EL (cell line): ENCODE measurements at regions not wholly inside any gene's neighbourhood (a gene's known extent, or its start where the extent isn't known, plus 50 kb on each side); places are given as distances from the start of the nearest gene placed in this dataset.

Experiments
- DNase-seq: peaks from one replicate; pipeline ENCODE4 v3.0.0-alpha.2; 2016

DNA sequence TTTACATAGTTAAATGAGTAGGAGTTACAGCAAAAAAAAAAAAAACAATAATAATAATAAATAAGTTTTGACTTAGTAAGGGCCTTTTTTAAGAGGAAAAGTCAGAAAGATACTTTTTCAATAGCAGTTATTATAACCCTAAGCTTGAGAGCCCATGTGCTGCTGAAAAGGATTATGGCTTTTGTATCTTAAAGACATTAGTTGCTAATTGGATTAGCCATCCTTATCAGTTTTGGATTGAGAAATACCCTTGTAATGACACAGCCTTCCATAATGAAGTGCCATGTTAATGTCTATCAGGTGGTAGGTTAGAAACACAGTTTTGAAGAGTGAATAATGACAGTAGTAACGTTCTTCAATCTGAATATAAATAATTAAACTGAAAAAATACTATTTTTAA lies 554.0 kb downstream of the RIT2 start:
- DNase-seq = no peak

DNA sequence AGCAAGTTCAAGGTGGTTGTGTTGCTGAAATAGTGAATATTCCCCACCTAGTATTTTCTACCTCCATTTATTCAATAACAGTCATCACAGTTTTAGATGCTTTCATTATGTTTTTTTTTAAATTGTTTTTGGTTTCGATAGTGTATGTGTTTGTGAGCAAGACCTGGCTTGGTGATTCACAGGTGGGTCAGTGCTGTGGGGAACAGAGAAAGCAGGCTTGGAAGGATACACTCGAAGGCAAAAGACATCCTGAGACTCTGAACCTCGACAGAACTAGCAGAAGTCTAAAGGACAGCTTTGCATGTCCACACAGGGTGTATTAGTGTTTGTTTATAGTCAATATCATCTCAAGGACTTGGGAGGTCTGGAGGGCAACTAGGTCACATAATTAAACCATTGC lies 551.5 kb downstream of the RIT2 start:
- no peak for DNase-seq

DNA sequence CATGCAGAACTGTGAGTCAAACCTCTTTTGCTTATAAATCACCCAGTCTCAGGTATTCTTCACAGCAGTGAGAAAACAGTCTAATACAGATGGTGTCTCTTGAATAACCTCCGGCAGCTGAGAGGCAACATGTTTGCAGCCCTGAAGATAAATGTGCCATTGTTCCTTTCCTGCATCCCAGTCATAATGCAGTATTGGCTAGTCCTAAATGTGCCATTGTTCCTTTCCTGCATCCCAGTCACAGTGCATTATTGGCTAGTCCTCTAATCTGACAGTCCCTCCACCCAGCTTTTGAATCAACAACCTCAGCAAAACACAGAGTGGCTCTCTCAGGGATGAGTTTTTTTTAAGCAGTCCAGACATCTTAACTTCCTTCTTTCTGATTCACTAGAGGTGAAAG lies 550.7 kb downstream of the RIT2 start:
- DNase-seq = no peak

DNA sequence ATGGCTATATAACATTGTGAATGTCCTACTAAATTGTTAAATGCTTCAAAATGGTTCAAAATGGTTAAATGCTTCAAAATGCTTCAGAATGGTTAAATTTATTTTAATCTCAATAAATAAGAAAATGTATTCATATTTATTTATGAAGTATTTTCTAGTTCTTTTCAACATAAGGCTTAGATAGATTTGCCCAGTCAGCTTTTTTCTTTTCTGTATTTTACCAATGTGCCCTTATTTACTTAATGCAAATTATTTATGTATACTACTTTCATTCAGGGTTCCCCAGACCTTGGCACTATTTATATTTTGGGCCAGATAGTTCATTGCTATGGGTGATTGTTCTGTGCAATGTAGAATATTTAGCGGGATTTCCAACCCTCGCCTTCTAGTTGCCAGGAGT lies 546.7 kb downstream of the RIT2 start:
- DNase-seq = no peak

DNA sequence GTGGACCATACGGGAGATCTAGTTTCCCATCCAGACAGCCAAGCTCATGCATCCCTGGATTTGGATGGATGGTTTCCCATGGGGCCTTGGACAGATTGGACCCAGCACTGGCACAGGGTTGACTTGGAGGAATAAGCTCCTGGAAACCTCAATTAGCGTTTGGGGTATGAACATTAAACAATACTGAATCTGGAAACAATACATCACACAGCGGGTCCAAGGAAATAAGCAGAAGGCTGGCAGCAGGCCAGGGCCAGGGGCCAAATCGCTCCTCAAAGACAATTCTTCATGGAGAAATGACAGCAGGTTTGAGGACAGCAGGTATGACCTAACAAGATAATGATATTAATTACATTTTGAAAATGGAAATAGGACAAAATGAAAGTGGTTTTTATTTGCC lies 540.6 kb downstream of the RIT2 start:
- no peak for DNase-seq

DNA sequence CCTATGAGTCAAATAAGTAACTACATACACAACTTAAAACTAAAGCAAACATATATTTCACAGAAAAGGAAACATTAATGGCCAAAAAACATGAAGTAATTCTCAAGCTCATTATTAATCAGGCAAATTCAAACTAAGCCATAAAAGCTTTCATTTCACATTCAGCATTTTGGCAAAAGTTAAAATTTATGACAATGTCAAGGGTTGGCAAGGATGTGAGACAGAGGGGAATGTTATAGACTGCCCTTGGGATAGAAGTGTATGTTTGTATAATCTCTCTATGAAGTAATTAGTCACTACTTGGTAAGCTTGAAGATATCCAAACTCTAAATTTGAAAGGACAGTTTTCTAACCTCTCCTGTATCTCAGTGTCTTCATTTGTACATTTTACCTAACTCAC lies 539.4 kb downstream of the RIT2 start:
- no peak for DNase-seq

DNA sequence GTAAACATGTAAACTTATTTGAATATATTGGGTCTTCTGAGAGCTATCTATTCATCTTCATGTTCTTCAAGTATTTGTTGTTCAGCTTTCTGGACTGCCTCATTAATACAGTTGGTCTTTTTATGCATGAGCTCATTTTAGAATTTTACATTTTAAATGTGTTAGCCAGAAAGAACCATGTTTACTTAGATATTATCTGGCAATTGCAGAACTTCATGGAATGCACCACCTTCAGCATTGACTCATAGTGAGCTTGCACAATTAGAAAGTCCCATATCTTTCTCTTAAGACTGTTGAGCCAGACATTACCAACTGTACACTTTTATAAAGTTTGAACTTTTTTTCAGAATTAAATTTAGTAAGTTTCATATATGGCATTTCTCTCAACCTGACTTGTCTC lies 536.7 kb downstream of the RIT2 start:
- DNase-seq = no peak

DNA sequence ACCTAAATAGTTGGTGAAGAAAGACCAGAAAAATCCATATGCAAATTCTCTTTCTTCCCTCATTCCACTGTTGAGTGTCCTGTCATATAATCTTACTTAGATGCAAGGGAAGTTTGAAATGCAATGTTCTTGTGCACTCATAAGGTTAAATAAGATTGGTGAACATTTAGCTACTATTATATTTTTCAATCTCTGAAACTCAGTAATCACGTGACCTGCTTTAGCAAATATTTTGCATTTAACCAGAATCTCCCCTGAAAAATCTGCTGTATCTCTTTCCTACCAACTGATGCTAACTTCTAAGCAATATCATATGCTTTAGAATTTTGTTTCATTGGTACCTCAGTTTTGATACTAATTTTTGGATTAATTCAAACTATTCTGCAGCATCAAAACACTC lies 533.2 kb downstream of the RIT2 start:
- no peak for DNase-seq

DNA sequence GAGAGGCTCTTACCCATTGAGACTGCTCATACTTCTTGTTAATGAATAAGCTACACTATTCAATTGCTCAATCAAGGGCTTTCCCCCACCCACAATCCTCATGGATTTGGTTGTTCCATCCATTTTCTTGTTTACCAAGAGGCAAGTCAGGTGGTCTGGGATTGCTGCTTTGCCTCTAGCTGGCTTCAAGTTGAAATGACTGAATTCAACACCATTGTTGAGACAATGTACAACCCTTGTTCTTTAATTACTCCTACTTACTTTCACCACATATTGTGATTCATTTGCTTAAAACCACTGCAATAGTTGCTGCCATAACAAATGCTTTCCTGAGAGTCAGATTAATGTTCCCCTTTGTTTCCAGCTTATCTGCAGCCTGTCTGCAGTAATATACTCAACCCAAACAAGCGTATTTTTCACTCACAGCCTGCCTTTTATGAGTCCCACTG lies 532.2 kb downstream of the RIT2 start:
- no peak for DNase-seq

DNA sequence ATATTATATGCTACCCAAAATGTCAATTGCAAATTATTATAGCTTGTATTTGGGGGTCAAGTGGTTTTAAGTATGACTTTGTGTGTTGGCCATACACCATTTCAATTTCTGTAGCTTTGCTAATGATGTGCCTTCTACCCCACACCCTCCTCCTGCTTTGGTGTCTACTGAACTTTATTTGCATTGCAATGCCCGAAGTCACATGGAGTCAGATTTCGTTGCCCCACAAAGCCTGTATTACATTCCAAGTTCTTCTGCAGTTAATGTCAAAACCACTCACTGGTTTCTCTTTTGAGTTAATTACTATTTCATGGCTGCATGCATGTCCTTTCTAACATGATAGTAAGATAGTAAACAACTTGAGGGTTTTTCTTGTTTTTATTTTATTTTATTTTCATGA lies 528.9 kb downstream of the RIT2 start:
- no peak for DNase-seq

DNA sequence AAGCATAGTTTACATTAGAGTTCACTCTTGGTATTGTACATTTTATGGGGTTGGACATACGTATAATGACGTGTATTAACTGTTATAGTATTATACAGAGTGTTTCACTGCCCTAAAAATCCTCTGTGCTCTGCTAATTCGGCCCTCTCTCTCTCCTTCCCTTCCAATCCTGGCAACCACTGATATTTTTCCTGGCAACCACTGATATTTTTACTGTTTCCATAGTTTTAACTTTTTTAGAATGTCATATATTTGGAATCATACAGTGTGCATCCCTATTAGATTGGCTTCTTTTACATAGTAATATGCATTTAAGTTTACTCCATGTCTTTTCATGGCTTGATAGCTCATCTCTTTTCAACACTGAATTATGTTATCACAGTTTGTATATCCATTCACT lies 526.7 kb downstream of the RIT2 start:
- no peak for DNase-seq

DNA sequence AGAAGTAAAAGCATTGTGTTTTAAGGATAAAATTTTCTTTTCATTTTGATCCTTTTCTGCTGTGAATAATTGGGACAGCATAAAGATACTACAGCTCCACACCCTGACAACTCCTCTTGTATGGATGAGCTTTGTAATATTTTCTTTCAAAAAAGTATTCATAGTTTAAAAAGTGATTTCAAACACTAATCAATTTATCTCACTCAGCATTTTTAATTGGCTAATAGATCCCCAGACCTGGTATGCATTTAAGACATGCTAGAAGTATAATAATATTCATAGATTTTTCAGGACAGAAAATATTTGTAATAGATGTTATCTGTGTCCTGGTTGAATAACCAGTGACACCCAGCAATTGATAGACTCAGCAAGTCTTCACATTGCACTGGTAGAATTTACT lies 510.7 kb downstream of the RIT2 start:
- no peak for DNase-seq

DNA sequence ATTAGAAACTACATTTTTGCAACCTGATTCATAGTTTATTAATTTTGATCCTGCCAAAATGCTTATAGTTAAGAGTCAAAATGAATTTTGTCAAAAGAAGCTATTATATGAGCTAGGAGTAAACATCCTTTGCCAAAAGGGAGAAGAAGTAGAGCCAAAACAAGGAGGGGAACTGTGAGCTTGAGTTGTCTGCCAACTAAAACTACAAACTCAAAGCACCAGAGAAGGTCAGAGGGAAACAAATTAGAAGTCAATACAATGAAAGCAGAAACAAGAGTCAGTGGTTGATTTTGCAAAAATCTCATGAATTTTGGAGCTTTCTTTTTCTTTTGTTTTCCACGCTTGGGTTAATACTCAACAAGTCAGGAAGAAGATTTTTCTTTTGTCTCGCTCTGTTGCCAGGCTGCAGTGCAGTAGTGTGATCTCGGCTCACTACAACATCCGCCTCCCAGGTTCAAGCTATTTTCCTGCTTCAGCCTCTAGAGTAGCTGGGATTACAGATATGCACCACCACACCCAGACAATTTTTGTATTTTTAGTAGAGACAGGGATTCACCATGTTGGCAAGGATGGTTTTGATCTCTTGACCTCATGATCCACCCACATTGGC lies 508.5 kb downstream of the RIT2 start:
- DNase-seq = no peak

DNA sequence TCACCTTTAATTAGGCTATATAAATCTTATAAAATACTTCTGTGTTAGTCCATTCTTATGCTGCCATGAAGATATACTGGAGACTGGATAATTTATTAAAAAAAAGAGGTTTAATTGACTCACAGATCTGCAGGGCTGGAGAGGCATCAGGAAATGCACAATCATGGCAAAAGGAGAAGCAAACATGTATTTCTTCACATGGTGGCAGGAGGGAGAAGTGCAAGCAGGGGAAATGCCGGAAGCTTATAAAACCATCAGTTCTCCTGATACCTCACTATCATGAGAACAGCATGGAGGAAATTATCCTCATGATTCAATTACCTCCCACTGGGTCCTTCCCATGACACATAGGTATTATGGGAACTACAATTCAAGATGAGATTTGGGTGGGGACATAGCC lies 504.4 kb downstream of the RIT2 start:
- no peak for DNase-seq

DNA sequence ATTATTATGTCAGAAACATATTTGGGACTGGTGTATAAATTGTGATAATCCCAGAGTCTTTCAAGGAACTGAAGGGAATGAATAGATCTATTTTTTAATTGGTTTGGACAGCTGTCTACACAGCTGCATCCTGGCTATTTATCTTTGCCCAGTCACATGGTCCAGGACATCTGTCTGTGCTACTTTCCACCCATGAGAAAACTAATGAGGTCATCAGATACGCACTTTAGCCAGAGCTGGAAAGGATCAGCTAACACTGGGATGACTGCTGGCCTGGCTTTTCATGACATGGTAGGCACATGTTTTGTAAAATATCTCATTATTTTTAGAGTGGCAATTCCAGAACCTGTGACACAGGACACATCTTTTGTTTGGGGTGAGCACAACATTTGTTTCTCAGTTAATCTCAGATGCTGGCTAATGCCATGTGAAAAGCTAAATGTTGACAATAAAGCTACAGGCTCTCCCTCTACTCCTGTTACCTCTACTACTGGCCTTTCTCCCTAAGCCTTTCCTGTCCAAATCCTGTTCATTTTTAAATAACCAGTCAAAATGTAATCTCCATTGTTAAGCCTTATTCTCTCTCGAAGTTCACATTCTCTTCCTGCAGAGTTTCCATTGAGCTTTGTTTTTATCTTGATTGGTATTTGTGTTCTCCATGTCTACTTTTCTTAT lies 500.7 kb downstream of the RIT2 start:
- no peak for DNase-seq

DNA sequence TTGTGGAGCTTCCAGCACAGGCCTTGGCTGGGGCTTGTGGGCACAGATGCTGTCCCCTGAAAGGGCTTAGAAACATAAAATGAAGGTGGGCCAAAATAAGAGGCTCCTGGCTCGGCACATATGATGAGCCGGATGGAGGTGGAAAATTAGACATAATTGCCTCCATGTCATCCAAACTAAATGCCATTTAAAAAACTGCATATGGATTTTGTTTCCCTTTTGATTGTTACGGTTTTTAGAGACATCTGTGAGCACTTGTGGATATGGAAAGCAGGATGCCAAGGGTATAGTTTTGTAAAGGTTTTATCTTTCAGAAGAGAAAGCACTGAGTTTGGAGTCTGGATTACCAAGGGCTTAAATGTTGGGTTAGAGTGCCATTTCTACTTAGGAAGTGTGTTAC lies 498.3 kb downstream of the RIT2 start:
- DNase-seq = no peak

DNA sequence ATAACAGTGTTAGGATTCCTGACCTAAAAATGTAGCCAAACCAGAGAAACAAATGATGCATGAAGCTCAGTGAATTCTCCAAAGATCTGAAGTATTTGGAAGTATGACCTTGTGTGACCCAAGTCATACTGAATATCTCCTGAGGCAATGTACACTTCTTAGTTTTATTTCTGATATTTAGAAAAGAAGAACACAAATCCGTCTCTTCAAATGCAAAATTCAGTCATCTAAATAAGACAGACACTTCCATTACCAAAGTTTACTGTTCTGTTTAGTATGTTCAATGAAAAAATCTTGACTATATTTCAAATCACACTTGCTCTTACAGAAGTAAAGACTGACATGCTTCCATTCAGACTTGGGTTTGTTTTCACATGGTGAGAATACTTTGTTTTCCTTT lies 495.7 kb downstream of the RIT2 start:
- no peak for DNase-seq

DNA sequence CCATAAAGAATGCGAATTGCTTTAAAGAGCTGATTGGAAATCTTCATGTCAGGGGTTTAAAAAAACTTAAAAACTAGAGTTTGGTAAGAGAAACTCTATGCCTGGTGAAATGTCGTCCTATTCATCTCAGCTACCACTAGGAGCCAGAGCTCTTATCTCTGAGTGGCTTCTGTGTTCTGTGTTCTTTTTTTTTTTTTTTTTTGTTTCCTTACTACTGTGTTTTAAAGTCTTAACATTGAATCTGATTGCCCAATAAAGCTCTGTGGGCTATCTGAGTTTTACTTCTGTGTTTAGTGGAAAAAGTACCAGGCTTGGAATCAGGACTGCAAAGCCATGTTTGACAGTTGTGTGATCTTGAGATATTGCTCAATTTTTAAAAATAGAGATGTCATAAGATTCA lies 494.8 kb downstream of the RIT2 start:
- no peak for DNase-seq

DNA sequence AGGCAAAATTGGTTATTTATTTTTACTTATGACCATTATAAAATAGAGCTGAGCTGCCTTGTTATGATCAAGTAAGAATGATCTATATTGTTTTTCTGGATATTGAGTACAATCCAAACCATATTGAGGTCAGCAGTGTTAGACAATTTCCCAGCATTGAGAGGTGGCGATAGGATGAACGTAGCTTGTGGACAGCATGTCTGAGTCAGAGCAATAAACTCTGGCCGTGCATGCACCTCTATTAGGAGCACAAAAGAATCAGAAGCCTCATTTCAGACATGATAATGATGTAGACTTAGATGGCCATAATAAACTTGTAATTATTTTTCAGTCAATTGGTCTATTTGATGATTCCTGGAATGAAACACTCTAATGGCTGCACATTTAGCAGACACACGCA lies 491.6 kb downstream of the RIT2 start:
- DNase-seq = no peak

DNA sequence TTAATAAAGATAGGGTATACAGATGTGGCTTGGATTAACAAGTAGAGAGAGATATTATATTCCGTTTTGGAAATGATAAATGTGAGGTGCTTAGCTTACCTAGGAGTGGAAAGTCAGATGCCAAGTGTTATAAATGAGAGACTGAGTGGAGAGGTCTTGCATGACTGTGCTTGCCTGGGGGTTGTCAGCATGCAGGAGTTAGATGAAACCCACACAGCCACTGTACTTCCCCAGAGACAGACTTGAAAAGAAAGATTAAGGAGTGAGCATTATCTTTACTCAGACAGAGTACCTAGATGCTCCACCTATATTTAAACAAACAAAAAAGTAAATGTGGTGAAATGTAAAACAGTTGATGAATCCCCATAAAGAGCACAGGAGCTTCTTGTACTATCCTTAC lies 482.7 kb downstream of the RIT2 start:
- no peak for DNase-seq

DNA sequence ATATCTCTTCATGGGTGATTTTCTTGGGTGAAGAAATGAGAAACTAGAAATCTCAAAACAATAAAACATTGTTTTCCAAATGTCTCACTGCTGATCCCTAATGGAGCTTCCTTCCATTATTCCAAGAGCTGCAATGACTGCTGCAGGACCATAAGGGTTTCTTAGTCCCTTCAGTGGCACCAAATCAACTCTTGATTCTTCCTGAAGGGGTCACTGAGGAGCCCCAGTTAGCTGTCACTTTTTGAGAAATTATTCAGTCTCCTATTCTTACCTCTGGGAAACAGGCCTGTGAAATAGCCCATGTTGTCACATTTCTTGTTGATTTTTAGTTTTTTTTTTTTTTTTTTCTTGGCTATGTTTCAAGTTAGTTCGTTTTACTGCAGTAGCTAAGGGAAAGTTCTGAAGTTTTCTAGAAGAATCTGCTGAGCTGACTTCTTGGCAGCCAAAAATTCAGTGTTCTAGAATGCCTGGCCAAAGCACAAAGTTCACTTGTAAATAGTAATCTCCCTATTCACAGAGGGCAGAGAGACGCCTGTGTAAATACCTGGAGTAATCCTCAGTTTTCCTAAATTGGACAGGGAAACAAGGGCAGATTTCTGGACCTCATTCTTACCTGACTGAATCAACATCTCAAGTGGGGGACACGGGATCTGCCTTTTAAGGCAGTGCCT lies 480.0 kb downstream of the RIT2 start:
- DNase-seq = no peak

DNA sequence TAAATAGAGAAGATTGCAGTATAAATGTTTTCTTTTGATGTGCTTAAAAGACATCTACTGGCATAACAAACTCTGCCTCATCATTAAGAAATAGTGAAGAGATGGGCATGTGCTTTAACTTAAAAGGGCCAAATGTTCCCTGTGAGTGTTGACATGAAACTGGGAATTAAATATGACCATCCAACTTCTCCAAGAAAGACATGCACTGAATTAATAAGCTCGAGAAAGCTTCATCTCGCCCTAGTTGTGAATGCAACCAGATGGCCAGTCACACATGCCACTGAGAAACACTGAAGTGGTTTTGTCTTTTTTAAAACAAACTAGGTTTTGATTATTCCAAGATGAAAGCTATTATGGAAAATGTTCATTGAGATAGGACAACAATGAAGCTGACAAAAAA lies 479.2 kb downstream of the RIT2 start:
- no peak for DNase-seq

DNA sequence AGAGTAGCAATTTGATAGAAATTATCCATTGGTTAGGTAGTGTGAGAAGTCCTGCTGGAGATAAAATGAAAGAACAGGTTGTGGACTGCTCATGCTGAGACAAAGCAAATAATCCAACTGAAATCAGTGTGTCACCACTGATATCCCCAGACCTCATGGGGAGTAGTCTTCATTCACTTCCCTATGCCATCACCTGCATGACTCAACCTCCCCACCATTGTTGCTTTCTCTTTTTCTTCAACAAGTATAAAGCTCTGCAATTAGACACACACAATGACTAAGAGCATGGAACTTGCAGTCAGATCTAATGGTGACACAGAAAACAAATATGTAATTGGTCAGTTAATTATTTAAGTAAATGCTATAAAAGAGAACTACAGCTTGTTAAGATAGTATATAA lies 475.3 kb downstream of the RIT2 start:
- no peak for DNase-seq

DNA sequence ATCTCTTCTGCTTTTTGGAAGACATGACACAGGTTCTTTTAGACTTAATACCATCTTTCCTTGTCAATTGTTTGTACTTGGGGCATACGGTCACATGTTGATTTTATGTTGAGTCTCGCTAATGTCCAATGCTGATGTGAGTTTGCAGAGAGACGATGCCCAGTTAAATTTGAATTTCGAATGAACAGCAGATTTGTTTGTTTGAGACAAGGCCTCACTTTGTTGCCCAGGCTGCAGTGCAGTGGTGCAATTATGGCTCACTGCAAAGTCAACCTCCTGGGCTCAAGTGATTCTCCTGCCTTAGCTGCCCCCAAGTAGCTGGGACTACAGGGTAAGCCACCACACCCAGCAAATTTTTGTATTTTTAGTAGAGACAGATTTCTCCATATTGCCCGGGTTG lies 473.5 kb downstream of the RIT2 start:
- DNase-seq = no peak

DNA sequence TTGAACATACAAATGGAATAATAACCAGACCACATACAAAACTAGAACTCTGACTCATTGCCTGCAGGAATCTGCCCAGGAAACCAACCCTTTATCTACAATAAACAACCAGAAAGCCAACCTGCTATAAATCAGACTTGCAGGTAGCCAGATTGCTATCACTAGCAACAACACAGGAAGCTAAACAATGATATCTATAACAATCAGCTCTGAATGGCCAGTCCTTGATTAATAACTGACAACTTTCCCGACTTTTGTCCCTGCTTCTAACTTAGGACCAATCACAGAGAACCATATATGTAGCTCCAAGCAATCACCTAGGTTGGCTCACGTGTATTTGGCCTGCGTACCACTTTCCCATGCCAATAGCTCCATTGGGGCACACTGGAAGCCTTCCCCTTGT lies 470.8 kb downstream of the RIT2 start:
- DNase-seq = no peak
